22Rv1 (cell line): ENCODE measurements at regions not wholly inside any gene's neighbourhood (a gene's known extent, or its start where the extent isn't known, plus 50 kb on each side); places are given as distances from the start of the nearest gene placed in this dataset.

Experiments
- ZFX ChIP-seq: fragments of 450-650 bp; IDR thresholded peaks from 2 replicates; pipeline ENCODE4 v1.6.1; 2017; ENCODE audit warnings: antibody characterized with exemption, borderline replicate concordance
- TF ChIP-seq, protein P1 (sequence below): fragments of 450-650 bp; IDR thresholded peaks from 2 replicates; pipeline ENCODE4 v1.5.1; 2017; ENCODE audit warnings: mild to moderate bottlenecking

GRCh38 chr10:90447831-90448230 is 410.0 kb downstream of the HTR7 start:
- TF ChIP-seq, protein P1, sequence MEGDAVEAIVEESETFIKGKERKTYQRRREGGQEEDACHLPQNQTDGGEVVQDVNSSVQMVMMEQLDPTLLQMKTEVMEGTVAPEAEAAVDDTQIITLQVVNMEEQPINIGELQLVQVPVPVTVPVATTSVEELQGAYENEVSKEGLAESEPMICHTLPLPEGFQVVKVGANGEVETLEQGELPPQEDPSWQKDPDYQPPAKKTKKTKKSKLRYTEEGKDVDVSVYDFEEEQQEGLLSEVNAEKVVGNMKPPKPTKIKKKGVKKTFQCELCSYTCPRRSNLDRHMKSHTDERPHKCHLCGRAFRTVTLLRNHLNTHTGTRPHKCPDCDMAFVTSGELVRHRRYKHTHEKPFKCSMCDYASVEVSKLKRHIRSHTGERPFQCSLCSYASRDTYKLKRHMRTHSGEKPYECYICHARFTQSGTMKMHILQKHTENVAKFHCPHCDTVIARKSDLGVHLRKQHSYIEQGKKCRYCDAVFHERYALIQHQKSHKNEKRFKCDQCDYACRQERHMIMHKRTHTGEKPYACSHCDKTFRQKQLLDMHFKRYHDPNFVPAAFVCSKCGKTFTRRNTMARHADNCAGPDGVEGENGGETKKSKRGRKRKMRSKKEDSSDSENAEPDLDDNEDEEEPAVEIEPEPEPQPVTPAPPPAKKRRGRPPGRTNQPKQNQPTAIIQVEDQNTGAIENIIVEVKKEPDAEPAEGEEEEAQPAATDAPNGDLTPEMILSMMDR = no peak
- no peak for TF ChIP-seq ZFX
